ENCODE measurements at regions not wholly inside any gene's neighbourhood (a gene's known extent, or its start where the extent isn't known, plus 50 kb on each side); places are given as distances from the start of the nearest gene placed in this dataset.
"Not testable (repeated sequence)": the region's sequence is repeated elsewhere in the genome, so short reads cannot be mapped to it uniquely, and the experiment has no call there.

GRCh38 chr4:77446601-77447000 lies 159.0 kb upstream of the CXCL13 start:
- DNase-seq (ENCODE audit: low read depth): no peak

- DNase-seq (ENCODE audit: low read depth): no peak
Measured at GRCh38 chr4:77449171-77449570, 156.4 kb upstream of the CXCL13 start.

- DNase-seq (ENCODE audit: low read depth): no peak
Measured at GRCh38 chr4:77450006-77450405, 155.6 kb upstream of the CXCL13 start.

GRCh38 chr4:77451530-77451929 lies 154.1 kb upstream of the CXCL13 start:
- no peak for DNase-seq (ENCODE audit: low read depth)

GRCh38 chr4:77452117-77452516 lies 153.5 kb upstream of the CXCL13 start:
- not testable (repeated sequence) for DNase-seq (ENCODE audit: low read depth)

- no peak for DNase-seq (ENCODE audit: low read depth)
Measured at GRCh38 chr4:77453911-77454310, 151.7 kb upstream of the CXCL13 start.

- no peak for DNase-seq (ENCODE audit: low read depth)
Measured at GRCh38 chr4:77454858-77455257, 150.8 kb upstream of the CXCL13 start.

GRCh38 chr4:77464100-77464499 lies 141.5 kb upstream of the CXCL13 start:
- not testable (repeated sequence) for DNase-seq (ENCODE audit: low read depth)

- DNase-seq (ENCODE audit: low read depth): no peak
Measured at GRCh38 chr4:77465271-77465670, 140.3 kb upstream of the CXCL13 start.

- no peak for DNase-seq (ENCODE audit: low read depth)
Measured at GRCh38 chr4:77466430-77466829, 139.2 kb upstream of the CXCL13 start.

- DNase-seq (ENCODE audit: low read depth): no peak
Measured at GRCh38 chr4:77471821-77472495, 133.7 kb upstream of the CXCL13 start.

- DNase-seq (ENCODE audit: low read depth): no peak
Measured at GRCh38 chr4:77473509-77473908, 132.1 kb upstream of the CXCL13 start.

GRCh38 chr4:77481856-77482255 lies 123.8 kb upstream of the CXCL13 start:
- no peak for DNase-seq (ENCODE audit: low read depth)

GRCh38 chr4:77488882-77489281 lies 116.7 kb upstream of the CXCL13 start:
- no peak for DNase-seq (ENCODE audit: low read depth)

GRCh38 chr4:77493120-77493752 lies 112.4 kb upstream of the CXCL13 start:
- no peak for DNase-seq (ENCODE audit: low read depth)

- DNase-seq (ENCODE audit: low read depth): no peak
Measured at GRCh38 chr4:77493829-77494551, 111.6 kb upstream of the CXCL13 start.

- no peak for DNase-seq (ENCODE audit: low read depth)
Measured at GRCh38 chr4:77496457-77496856, 109.2 kb upstream of the CXCL13 start.

- DNase-seq (ENCODE audit: low read depth): no peak
Measured at GRCh38 chr4:77500801-77501200, 104.8 kb upstream of the CXCL13 start.

- no peak for DNase-seq (ENCODE audit: low read depth)
Measured at GRCh38 chr4:77501240-77501639, 104.4 kb upstream of the CXCL13 start.

- no peak for DNase-seq (ENCODE audit: low read depth)
Measured at GRCh38 chr4:77501851-77502250, 103.8 kb upstream of the CXCL13 start.

- no peak for DNase-seq (ENCODE audit: low read depth)
Measured at GRCh38 chr4:77504407-77504806, 101.2 kb upstream of the CXCL13 start.

- DNase-seq (ENCODE audit: low read depth): no peak
Measured at GRCh38 chr4:77505275-77505957, 100.2 kb upstream of the CXCL13 start.

- DNase-seq (ENCODE audit: low read depth): no peak
Measured at GRCh38 chr4:77505958-77506319, 99.7 kb upstream of the CXCL13 start.
